Vagina (tissue), 2 donors: ENCODE measurements at regions not wholly inside any gene's neighbourhood (a gene's known extent, or its start where the extent isn't known, plus 50 kb on each side); places are given as distances from the start of the nearest gene placed in this dataset.

ENCODE experiments used
- DNase-seq, 2 donors: peaks; one replicate each; pipeline ENCODE4 v3.0.0-alpha.2; 2017; ENCODE audit errors: extremely low spot score in 2 of 2
- H3K27ac ChIP-seq: fragments of 200-600 bp; sonication (generic); one replicate; pipeline ENCODE4 v1.5.1; 2019
- H3K27me3 ChIP-seq: fragments of 200-600 bp; sonication (generic); one replicate; pipeline ENCODE4 v1.5.1; 2019
- H3K36me3 ChIP-seq, 2 donors: fragments of 200-600 bp; sonication (generic); one replicate each; pipeline ENCODE4 v1.5.1; 2017 to 2019
- H3K4me1 ChIP-seq: fragments of 200-600 bp; sonication (generic); one replicate; pipeline ENCODE4 v1.5.1; 2019
- H3K4me3 ChIP-seq, 2 donors: fragments of 200-600 bp; sonication (generic); 1 replicate in 1 of 2; 2 replicates in 1 of 2; pipeline ENCODE4 v1.5.1; 2016 to 2019
- H3K9me3 ChIP-seq: fragments of 200-600 bp; sonication (generic); one replicate; pipeline ENCODE4 v1.5.1; 2019
- POLR2A ChIP-seq, 2 donors: fragments of 450-650 bp; IDR thresholded peaks; one replicate each; pipeline ENCODE4 v1.6.1; 2017; ENCODE audit warnings: antibody characterized with exemption in 2 of 2, mild to moderate bottlenecking in 2 of 2, moderate library complexity in 2 of 2
- POLR2AphosphoS5 ChIP-seq, 2 donors: sonication (generic); formaldehyde crosslinking; IDR thresholded peaks; one replicate each; pipeline ENCODE4 v1.9.0; 2017; ENCODE audit warnings: antibody characterized with exemption in 2 of 2, mild to moderate bottlenecking in 2 of 2, low read depth in 1 of 2; ENCODE audit not compliant: insufficient read depth in 1 of 2
- intact Hi-C: fragments of 100-400 bp; cut with DNase I; formaldehyde crosslinking; loops from one replicate; pipeline ENCODE4 v1.15.1; 2023
- TF ChIP-seq, protein P1 (sequence below), 3 experiments: fragments of 450-650 bp in 2 of 3; fragments of 200-600 bp in 1 of 3; sonication (generic) in 1 of 3; IDR thresholded peaks; one replicate each; pipeline ENCODE4 v1.5.1; 2017 to 2019; ENCODE audit warnings: antibody characterized with exemption in 3 of 3, mild to moderate bottlenecking in 2 of 3, moderate library complexity in 2 of 3

DNA sequence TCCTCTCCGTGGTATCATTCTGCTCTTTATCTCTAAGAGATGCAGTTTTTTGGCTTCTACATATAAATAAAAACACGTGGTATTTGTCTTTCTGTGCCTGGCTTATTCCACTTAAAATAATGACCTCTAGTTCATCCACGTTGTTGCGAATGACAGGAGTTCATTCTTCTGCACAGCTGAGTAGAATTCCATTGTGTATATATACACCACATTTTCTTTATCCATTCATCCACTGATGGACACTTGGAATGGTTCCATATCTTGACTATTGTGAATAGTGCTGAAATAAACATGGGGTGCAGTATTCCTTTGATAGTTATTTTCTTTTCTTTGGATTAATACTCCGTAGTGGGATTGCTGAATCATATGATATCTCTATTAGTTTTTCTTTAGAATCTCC lies 262.3 kb downstream of the SOX11 start:
- H3K4me1 ChIP-seq, result no peaks in the 10 kb centered on the region

DNA sequence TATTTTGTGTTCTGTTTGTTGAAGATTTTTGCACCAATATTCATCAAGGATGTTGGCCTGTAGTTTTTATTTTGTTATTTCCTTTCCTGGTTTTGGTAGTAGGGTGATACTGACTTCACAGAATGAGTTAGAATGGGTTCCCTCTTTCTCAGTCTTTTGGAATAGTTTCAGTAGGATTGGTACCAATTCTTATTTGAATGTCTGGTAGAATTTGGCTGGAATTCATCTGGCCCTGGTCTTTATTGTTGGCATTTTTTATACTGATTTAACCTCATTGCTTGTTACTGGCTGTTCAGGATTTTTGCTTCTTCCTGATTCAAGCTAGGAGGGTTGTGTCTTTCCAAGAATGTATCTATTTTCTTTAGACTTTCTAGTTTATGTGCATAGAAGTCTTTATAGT lies 263.7 kb downstream of the SOX11 start:
- Histone ChIP-seq H3K4me3 (no peak overlapping the region), H3K36me3 (no peaks in the 10 kb centered on the region), H3K4me1 (no peaks in the 10 kb centered on the region), H3K27ac (no peak overlapping the region), H3K27me3 (no peaks in the 10 kb centered on the region), H3K9me3 (no peaks in the 10 kb centered on the region)
- intact Hi-C loops, result no loop called here
- TF ChIP-seq, protein P1, sequence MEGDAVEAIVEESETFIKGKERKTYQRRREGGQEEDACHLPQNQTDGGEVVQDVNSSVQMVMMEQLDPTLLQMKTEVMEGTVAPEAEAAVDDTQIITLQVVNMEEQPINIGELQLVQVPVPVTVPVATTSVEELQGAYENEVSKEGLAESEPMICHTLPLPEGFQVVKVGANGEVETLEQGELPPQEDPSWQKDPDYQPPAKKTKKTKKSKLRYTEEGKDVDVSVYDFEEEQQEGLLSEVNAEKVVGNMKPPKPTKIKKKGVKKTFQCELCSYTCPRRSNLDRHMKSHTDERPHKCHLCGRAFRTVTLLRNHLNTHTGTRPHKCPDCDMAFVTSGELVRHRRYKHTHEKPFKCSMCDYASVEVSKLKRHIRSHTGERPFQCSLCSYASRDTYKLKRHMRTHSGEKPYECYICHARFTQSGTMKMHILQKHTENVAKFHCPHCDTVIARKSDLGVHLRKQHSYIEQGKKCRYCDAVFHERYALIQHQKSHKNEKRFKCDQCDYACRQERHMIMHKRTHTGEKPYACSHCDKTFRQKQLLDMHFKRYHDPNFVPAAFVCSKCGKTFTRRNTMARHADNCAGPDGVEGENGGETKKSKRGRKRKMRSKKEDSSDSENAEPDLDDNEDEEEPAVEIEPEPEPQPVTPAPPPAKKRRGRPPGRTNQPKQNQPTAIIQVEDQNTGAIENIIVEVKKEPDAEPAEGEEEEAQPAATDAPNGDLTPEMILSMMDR (IDR thresholded peaks at IDR 0.05), result no peak
- TF ChIP-seq POLR2A (IDR thresholded peaks at IDR 0.05) (no peak), POLR2AphosphoS5 (IDR thresholded peaks at IDR 0.05; ENCODE audit: insufficient read depth in 1 of 2, low read depth in 1 of 2) (no peak)
- DNase-seq, result no peak

More for the DNA sequence above, 262.3 kb downstream of the SOX11 start:
- intact Hi-C loops, result no loop called here
- DNase-seq, result no peak
- no peaks in the 10 kb centered on the region for H3K36me3 ChIP-seq
- no peaks in the 10 kb centered on the region for H3K9me3 ChIP-seq
- H3K27ac ChIP-seq, result no peak overlapping the region
- no peaks in the 10 kb centered on the region for H3K27me3 ChIP-seq
- TF ChIP-seq POLR2A (IDR thresholded peaks at IDR 0.05), result no peak
- TF ChIP-seq POLR2AphosphoS5 (IDR thresholded peaks at IDR 0.05; ENCODE audit: insufficient read depth in 1 of 2, low read depth in 1 of 2), result no peak
- TF ChIP-seq, protein P1 (IDR thresholded peaks at IDR 0.05), result no peak
- H3K4me3 ChIP-seq, result no peak overlapping the region

DNA sequence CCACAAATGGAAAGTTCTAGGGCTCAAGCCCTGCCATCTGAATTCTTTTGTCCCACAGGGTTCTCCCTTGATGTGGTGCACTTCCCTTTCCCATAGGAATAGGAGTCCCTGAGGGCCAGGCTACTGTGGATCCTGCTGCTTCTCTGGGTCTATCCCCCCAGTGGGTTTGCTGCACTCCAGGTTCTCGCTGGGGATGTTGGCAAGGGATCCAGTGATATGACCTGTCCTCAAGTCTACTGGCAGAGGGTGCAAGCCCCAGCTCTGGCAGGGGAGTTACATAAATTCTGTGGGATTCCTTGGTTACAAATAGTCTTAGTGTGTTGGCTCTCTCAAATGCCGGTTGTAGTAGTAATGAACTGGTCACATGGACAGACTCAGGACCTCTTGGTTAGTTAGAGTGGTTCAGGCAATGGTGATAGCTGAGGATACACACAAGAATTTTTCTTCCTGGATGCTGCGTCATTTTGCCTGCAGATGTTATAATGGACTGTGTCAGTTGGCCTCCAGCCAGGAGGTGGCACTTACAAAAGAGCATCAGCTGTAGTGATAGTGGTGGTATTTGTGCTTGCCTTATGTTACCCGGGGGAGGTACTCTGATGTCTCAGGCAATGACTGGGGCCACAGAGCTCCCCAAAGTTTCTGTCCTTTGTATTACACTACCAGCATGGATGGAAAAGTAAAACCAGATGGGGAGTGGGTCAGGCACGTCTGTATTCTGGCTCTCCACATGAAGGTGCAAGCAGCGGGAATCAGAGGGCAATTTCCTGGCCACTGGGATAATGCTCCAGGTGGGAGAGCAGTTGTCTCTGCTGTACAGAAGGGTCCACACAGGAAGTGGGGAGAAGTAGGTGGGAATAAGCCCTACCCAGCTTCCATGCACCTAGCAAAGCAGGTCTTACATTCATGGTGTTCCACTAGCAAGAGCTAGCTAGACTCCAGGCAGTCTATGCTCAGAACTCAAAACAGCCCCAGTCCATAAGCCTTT lies 267.9 kb downstream of the SOX11 start:
- intact Hi-C loops, result loop anchor here (5.0 kb wide), 1 partner anchor 688 kb away; no protein-coding TSS in a partner anchor
- TF ChIP-seq, protein P1 (IDR thresholded peaks at IDR 0.05), result no peak
- TF ChIP-seq POLR2A (IDR thresholded peaks at IDR 0.05) (no peak), POLR2AphosphoS5 (IDR thresholded peaks at IDR 0.05; ENCODE audit: insufficient read depth in 1 of 2, low read depth in 1 of 2) (no peak)
- Histone ChIP-seq H3K4me3 (no peak overlapping the region), H3K9me3 (no peaks in the 10 kb centered on the region), H3K36me3 (no peaks in the 10 kb centered on the region), H3K27me3 (no peaks in the 10 kb centered on the region), H3K27ac (no peak overlapping the region), H3K4me1 (no peaks in the 10 kb centered on the region)
- peak; percentile 74 to 76 for DNase-seq

DNA sequence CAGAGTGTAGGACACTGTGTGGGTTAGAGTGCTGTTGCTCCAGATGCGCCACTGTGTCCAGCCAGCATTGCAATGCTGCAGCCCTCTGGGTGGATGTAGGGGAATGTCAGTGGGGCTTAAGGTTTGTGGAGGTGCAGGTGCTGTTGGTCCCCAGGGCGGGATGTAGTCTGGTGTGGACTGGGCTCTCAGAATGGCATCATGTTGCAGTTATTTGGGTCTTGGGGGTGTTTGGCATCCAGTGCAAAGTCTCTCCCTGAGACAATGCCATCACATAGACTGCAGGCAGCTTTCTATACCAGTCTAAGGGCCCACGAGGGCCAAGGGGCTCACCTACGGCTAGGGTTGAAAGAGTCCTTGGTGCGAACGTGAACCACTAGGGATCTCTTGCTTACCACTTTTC lies 275.3 kb downstream of the SOX11 start:
- Histone ChIP-seq H3K27me3 (no peaks in the 10 kb centered on the region), H3K4me1 (no peaks in the 10 kb centered on the region), H3K4me3 (no peak overlapping the region), H3K9me3 (no peaks in the 10 kb centered on the region), H3K36me3 (no peaks in the 10 kb centered on the region), H3K27ac (no peak overlapping the region)
- TF ChIP-seq, protein P1 (IDR thresholded peaks at IDR 0.05), result no peak
- TF ChIP-seq POLR2A (IDR thresholded peaks at IDR 0.05), result no peak
- TF ChIP-seq POLR2AphosphoS5 (IDR thresholded peaks at IDR 0.05; ENCODE audit: insufficient read depth in 1 of 2, low read depth in 1 of 2), result no peak
- intact Hi-C loops, result no loop called here
- peak in 1 of 2 donors; percentile 61 for DNase-seq

DNA sequence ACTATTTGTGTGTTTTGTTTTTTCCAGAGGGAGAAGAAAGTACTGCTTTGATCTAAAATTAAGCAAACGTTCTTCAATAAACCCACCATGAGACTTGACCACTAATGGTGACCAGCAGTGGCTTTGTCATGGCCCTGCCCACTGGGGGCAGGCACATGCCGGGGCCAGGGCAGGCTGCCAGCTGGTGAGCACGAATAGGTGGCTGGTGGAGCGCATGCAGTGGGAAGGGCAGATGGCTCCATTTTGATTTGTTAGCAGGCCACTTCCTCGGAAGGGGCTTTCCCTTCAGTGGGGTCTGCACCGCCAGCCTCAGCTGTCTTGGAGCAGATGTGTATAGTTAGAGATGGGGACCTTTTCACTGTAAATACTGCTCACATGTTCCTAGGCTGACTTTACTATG lies 277.1 kb downstream of the SOX11 start:
- intact Hi-C loops, result no loop called here
- no peak for TF ChIP-seq POLR2AphosphoS5 (IDR thresholded peaks at IDR 0.05; ENCODE audit: insufficient read depth in 1 of 2, low read depth in 1 of 2)
- TF ChIP-seq POLR2A (IDR thresholded peaks at IDR 0.05), result no peak
- TF ChIP-seq, protein P1 (IDR thresholded peaks at IDR 0.05), result no peak
- Histone ChIP-seq H3K9me3 (no peaks in the 10 kb centered on the region), H3K27me3 (no peaks in the 10 kb centered on the region), H3K27ac (no peak overlapping the region), H3K4me3 (no peak overlapping the region), H3K36me3 (no peaks in the 10 kb centered on the region), H3K4me1 (no peaks in the 10 kb centered on the region)
- DNase-seq, result no peak
